COLO829 (cell line): ENCODE measurements at regions not wholly inside any gene's neighbourhood (a gene's known extent, or its start where the extent isn't known, plus 50 kb on each side); places are given as distances from the start of the nearest gene placed in this dataset.

Experiments
- DNase-seq: peaks from one replicate; pipeline ENCODE4 v3.0.0; 2012; ENCODE audit warnings: low spot score

- DNase-seq, result no peak
These were observed 101.0 kb upstream of the NMNAT3 start for GRCh38 chr3:139778682-139779233.

- no peak for DNase-seq
These were observed 97.0 kb upstream of the NMNAT3 start for GRCh38 chr3:139774560-139775302.

GRCh38 chr3:139772539-139773500 is 95.0 kb upstream of the NMNAT3 start:
- no peak for DNase-seq

GRCh38 chr3:139771331-139771730 is 93.6 kb upstream of the NMNAT3 start:
- no peak for DNase-seq

GRCh38 chr3:139770577-139770976 is 92.8 kb upstream of the NMNAT3 start:
- DNase-seq, result no peak

- DNase-seq, result no peak
These were observed 92.0 kb upstream of the NMNAT3 start for GRCh38 chr3:139769796-139770195.

- no peak for DNase-seq
These were observed 87.2 kb upstream of the NMNAT3 start for GRCh38 chr3:139764936-139765335.

GRCh38 chr3:139764069-139764905 is 86.5 kb upstream of the NMNAT3 start:
- DNase-seq, result no peak

- no peak for DNase-seq
These were observed 84.5 kb upstream of the NMNAT3 start for GRCh38 chr3:139762302-139762701.

GRCh38 chr3:139759470-139759869 is 81.7 kb upstream of the NMNAT3 start:
- no peak for DNase-seq

- no peak for DNase-seq
These were observed 81.0 kb upstream of the NMNAT3 start for GRCh38 chr3:139758654-139759291.

- no peak for DNase-seq
These were observed 79.8 kb upstream of the NMNAT3 start for GRCh38 chr3:139757448-139758030.

- DNase-seq, result no peak
These were observed 78.8 kb upstream of the NMNAT3 start for GRCh38 chr3:139756529-139757103.

- DNase-seq, result no peak
These were observed 77.8 kb upstream of the NMNAT3 start for GRCh38 chr3:139755551-139755950.

- DNase-seq, result no peak
These were observed 74.0 kb upstream of the NMNAT3 start for GRCh38 chr3:139751789-139752188.

- no peak for DNase-seq
These were observed 68.7 kb upstream of the NMNAT3 start for GRCh38 chr3:139746481-139746880.

GRCh38 chr3:139745831-139746230 is 68.1 kb upstream of the NMNAT3 start:
- DNase-seq, result no peak

- no peak for DNase-seq
These were observed 60.9 kb upstream of the NMNAT3 start for GRCh38 chr3:139738697-139739096.

GRCh38 chr3:139737682-139738361 is 60.0 kb upstream of the NMNAT3 start:
- DNase-seq, result no peak

- no peak for DNase-seq
These were observed 57.4 kb upstream of the NMNAT3 start for GRCh38 chr3:139735191-139735590.
